ENCODE measurements at regions not wholly inside any gene's neighbourhood (a gene's known extent, or its start where the extent isn't known, plus 50 kb on each side); places are given as distances from the start of the nearest gene placed in this dataset.

GRCh38 chr5:61623401-61624069, 291.5 kb downstream of the ZSWIM6 start:
- Histone ChIP-seq H3K9me2 (ENCODE audit: insufficient read depth) (no peaks in the 10 kb centered on the region), H3K9me3 (ENCODE audit: insufficient read depth, low read depth) (no peaks in the 10 kb centered on the region), H3K79me2 (ENCODE audit: low read depth) (no peaks in the 10 kb centered on the region), H3K27ac (no peak overlapping the region), H3K4me2 (no peak overlapping the region), H3K4me3 (no peak overlapping the region), H3K27me3 (ENCODE audit: insufficient read depth, low read depth) (no peaks in the 10 kb centered on the region), H3K4me1 (replicated peaks; ENCODE audit: insufficient read depth) (no peaks in the 10 kb centered on the region), H2AFZ (no peak overlapping the region), H4K20me1 (ENCODE audit: insufficient read depth) (no peaks in the 10 kb centered on the region), H3F3A (ENCODE audit: insufficient read depth, low read depth) (no peaks in the 10 kb centered on the region), H3K36me3 (ENCODE audit: low read depth) (no peaks in the 10 kb centered on the region)
- intact Hi-C loops (cut with micrococcal nuclease; ENCODE audit: unreplicated experiment) = no loop called here
- CTCF ChIA-PET = no interaction called here
- POLR2A ChIA-PET (ENCODE audit: unreplicated experiment) = interaction anchor here (0.6 kb wide), 1 partner anchor 102 kb away, joined by 3 read pairs; no protein-coding TSS in a partner anchor
- BruUV-seq (replicated peaks) = no TSS peak
- no peak for DNase-seq
- TF ChIP-seq EZH2 (IDR thresholded peaks at IDR 0.05; ENCODE audit: low read depth) = no peak
- TF ChIP-seq, protein P1, sequence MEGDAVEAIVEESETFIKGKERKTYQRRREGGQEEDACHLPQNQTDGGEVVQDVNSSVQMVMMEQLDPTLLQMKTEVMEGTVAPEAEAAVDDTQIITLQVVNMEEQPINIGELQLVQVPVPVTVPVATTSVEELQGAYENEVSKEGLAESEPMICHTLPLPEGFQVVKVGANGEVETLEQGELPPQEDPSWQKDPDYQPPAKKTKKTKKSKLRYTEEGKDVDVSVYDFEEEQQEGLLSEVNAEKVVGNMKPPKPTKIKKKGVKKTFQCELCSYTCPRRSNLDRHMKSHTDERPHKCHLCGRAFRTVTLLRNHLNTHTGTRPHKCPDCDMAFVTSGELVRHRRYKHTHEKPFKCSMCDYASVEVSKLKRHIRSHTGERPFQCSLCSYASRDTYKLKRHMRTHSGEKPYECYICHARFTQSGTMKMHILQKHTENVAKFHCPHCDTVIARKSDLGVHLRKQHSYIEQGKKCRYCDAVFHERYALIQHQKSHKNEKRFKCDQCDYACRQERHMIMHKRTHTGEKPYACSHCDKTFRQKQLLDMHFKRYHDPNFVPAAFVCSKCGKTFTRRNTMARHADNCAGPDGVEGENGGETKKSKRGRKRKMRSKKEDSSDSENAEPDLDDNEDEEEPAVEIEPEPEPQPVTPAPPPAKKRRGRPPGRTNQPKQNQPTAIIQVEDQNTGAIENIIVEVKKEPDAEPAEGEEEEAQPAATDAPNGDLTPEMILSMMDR (conservative IDR thresholded peaks at IDR 0.05) = peak; percentile 27; the same call in 1 of the 2 replicates

- no peak overlapping the region for H3K4me3 ChIP-seq
- H3K4me2 ChIP-seq = no peak overlapping the region
- no peak overlapping the region for H3K27ac ChIP-seq
- no peaks in the 10 kb centered on the region for H3K79me2 ChIP-seq (ENCODE audit: low read depth)
- H3K9me2 ChIP-seq (ENCODE audit: insufficient read depth) = no peaks in the 10 kb centered on the region
- no peaks in the 10 kb centered on the region for H3K9me3 ChIP-seq (ENCODE audit: insufficient read depth, low read depth)
- no TSS peak for BruUV-seq (replicated peaks)
- CTCF ChIA-PET = no interaction called here
- no peak overlapping the region for H2AFZ ChIP-seq
- no peaks in the 10 kb centered on the region for H4K20me1 ChIP-seq (ENCODE audit: insufficient read depth)
- no peak for DNase-seq
- H3F3A ChIP-seq (ENCODE audit: insufficient read depth, low read depth) = no peaks in the 10 kb centered on the region
- intact Hi-C loops (cut with micrococcal nuclease; ENCODE audit: unreplicated experiment) = no loop called here
- H3K27me3 ChIP-seq (ENCODE audit: insufficient read depth, low read depth) = no peaks in the 10 kb centered on the region
- TF ChIP-seq, protein P1 (conservative IDR thresholded peaks at IDR 0.05) = no peak
- no peak for TF ChIP-seq EZH2 (IDR thresholded peaks at IDR 0.05; ENCODE audit: low read depth)
- no peaks in the 10 kb centered on the region for H3K36me3 ChIP-seq (ENCODE audit: low read depth)
- POLR2A ChIA-PET (ENCODE audit: unreplicated experiment) = interaction anchor here (0.7 kb wide), 1 partner anchor 290 kb away, joined by 3 read pairs; no protein-coding TSS in a partner anchor
- H3K4me1 ChIP-seq (replicated peaks; ENCODE audit: insufficient read depth) = no peaks in the 10 kb centered on the region
These were observed 292.6 kb downstream of the ZSWIM6 start for GRCh38 chr5:61624553-61625136.

GRCh38 chr5:61625137-61625561, 293.1 kb downstream of the ZSWIM6 start:
- H3K36me3 ChIP-seq (ENCODE audit: low read depth) = no peaks in the 10 kb centered on the region
- H3K27ac ChIP-seq = no peak overlapping the region
- DNase-seq = no peak
- no peaks in the 10 kb centered on the region for H3K9me3 ChIP-seq (ENCODE audit: insufficient read depth, low read depth)
- H2AFZ ChIP-seq = no peak overlapping the region
- no peaks in the 10 kb centered on the region for H4K20me1 ChIP-seq (ENCODE audit: insufficient read depth)
- ChIA-PET POLR2A (ENCODE audit: unreplicated experiment) (interaction anchor here (0.7 kb wide), 1 partner anchor 291 kb away, joined by 3 read pairs; no protein-coding TSS in a partner anchor), CTCF (no interaction called here)
- H3K4me2 ChIP-seq = peak overlapping the region; percentile 31; the same call in 1 of the 2 replicates
- no peaks in the 10 kb centered on the region for H3K27me3 ChIP-seq (ENCODE audit: insufficient read depth, low read depth)
- no TSS peak for BruUV-seq (replicated peaks)
- H3K9me2 ChIP-seq (ENCODE audit: insufficient read depth) = no peaks in the 10 kb centered on the region
- no peaks in the 10 kb centered on the region for H3K79me2 ChIP-seq (ENCODE audit: low read depth)
- intact Hi-C loops (cut with micrococcal nuclease; ENCODE audit: unreplicated experiment) = no loop called here
- TF ChIP-seq, protein P1 (conservative IDR thresholded peaks at IDR 0.05) = no peak
- no peak for TF ChIP-seq EZH2 (IDR thresholded peaks at IDR 0.05; ENCODE audit: low read depth)
- no peaks in the 10 kb centered on the region for H3K4me1 ChIP-seq (replicated peaks; ENCODE audit: insufficient read depth)
- no peaks in the 10 kb centered on the region for H3F3A ChIP-seq (ENCODE audit: insufficient read depth, low read depth)
- H3K4me3 ChIP-seq = no peak overlapping the region
